GM12872 (cell line): ENCODE measurements at regions not wholly inside any gene's neighbourhood (a gene's known extent, or its start where the extent isn't known, plus 50 kb on each side); places are given as distances from the start of the nearest gene placed in this dataset.

Experiments
- TF ChIP-seq, protein P1 (sequence below): IDR thresholded peaks from 3 replicates; pipeline ENCODE4 v1.5.1; 2011; ENCODE audit warnings: low read depth, mild to moderate bottlenecking, low read length, moderate library complexity; ENCODE audit not compliant: insufficient read depth

DNA sequence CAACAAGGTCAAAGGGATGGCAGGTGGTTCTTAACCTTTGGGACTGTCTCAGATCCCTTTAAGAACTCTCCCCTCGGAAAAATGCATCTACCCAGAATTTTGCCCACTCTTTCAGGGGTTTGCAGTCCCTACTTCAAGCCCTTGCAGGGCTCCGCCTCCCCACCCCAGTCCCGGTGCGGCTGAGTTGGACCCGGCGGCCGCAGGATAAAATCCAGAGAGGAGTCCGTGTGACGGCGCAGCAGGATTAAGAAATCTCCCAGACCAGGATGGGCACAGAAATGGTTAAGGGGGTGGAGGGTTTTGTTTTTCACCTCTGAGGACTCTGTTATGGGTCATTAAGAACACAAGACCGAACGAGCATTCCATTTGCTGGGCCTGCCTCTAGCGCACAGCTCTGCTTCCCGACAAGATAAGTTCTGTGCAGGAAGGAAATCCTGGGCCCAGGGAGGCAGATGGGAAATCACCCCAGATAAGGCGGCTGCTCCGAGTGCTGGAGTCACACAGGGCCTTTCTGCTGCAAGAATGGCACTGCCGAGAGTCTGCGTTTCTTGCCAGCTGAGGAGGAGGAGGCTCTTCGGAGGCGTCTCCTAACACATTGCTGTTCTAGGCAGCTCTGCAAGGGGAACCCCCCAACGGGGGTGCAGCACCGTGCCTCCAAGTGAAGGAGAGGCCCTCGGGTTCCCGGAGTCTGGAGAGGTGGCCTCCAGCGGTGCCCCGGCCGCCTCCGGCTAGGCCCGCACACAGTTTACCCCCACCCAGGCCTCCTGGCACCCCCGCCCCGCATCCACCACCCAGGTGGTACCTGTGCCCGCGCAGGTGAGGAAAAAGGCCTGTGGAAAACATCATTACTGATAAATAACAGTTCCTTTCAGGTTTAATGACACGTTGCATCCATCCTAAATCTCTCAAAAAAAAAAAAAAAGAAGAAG lies 277.6 kb downstream of the BCOR start:
- TF ChIP-seq, protein P1, sequence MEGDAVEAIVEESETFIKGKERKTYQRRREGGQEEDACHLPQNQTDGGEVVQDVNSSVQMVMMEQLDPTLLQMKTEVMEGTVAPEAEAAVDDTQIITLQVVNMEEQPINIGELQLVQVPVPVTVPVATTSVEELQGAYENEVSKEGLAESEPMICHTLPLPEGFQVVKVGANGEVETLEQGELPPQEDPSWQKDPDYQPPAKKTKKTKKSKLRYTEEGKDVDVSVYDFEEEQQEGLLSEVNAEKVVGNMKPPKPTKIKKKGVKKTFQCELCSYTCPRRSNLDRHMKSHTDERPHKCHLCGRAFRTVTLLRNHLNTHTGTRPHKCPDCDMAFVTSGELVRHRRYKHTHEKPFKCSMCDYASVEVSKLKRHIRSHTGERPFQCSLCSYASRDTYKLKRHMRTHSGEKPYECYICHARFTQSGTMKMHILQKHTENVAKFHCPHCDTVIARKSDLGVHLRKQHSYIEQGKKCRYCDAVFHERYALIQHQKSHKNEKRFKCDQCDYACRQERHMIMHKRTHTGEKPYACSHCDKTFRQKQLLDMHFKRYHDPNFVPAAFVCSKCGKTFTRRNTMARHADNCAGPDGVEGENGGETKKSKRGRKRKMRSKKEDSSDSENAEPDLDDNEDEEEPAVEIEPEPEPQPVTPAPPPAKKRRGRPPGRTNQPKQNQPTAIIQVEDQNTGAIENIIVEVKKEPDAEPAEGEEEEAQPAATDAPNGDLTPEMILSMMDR = no peak

DNA sequence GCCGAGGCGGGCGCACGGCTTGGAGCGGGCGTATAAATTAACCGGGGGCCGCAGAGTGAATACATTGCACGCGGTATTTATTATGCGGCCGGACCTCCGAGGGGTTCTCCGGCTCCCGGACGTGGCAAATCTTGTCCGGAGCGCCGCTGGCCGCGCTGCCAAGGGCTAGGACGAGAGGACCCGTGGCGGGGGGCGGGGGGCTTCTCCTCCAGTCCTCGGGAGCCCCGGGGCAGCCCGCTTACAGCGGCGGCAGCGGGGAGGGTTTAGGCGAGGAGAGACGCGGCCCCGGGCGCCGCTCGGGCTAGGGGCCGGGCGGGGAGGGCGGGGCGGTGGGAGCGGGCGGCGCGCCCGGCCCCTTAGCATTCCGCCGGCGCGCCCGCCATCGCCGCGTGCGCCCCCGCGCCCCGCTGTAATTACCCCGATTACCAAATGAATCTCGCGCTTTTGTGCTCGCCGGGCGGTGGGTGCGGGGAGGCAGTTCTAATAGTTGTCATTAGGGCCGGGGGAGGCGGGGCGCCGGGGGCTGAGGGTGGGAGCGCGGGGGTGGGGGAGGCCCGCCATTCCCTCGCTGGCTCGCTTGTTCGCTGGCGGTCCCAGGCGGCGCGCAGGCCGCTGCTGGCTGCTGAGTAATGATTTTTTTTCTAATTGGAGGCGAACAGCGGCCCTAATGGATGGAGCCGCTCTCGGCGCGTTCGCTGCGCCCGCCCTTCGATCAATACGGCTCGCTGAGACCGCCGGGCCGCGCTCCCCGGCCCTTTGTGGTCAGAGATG lies 276.6 kb downstream of the BCOR start:
- TF ChIP-seq, protein P1 = no peak

DNA sequence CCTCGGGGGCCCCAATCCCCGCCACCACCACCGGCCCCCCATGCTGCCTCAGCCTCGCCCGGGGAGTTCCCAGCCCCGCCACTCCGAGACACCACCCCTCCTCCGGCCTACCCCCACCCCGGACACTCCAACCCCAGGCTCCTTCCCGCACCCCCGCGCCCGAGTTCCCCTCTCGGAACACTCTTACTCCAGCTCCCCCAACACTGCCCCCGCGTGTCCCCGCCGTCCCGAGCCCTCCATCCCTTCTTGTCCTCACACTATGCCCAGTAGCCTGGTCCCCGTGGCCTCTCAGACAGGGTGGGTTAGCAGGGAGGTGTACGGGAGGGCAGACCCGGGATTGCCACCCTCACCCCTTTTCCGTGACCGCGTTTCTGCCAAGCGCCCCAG lies 276.1 kb downstream of the BCOR start:
- TF ChIP-seq, protein P1 = no peak

DNA sequence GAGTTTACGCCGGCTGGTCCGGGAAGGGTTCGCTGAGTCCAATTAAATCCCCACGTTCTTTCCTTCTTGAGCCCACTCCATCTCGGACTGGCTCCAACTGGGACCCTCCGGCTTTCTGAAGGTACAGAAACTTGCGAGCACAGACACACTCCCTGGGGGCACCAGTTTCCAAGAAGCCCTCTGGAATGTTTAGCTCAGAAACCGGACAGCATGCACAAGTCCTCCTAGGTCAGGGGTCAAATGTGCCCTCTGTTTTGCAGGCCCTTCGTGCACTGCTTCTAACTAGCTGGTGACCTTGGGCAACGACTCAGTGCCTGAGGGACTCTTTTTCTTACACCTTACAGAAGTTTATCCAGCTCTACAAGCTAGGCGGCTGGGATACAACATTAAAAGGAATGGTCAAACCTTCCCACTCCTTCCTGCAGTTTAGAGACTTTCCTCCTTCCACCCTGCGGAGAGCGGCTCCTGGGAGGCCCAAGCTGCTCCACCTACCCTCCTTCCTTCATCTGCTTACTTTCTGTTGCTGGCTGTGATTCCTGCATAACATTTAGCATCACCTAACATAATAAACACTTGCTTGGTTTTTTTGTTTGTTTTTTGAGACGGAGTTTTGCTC lies 275.5 kb downstream of the BCOR start:
- TF ChIP-seq, protein P1 = no peak

DNA sequence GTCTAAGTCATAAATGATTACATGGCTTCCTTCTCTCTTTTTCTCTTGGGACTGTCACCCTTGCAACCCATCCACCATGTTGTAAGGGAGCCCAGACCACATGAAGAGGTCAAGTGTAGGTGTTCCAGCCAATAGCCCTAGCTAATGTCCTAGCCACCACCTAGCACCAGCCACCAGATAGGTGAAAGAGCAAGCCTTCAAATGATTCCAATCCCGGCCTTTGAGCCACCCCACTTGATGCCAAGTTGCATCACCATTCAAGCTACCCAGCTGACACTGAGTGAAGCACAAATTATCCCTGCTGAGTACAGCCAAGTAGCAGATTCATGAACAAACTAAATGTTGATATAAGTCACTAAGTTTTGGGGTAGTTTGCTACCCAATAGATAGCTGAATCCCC lies 274.3 kb downstream of the BCOR start:
- TF ChIP-seq, protein P1 = no peak

DNA sequence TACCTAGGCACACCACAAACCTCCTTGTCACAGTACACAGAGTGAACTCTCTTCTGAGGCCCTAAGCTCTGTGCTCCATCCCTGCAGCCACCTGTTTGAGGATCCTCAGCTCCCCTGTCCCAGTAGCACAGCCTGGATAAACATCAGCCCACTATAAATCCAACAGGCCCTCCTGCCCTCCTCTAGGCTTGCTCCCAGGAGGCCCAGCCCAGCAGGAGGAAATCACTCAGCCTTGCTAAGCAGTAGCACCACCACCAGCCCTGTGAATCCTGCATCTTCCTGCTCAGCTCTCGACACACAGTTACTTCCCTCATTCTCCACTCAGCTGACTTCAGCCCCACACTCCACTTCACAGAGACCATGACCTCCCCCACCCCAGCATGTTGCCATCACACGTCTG lies 273.9 kb downstream of the BCOR start:
- TF ChIP-seq, protein P1 = no peak
